GM19025 (cell line): ENCODE measurements at regions not wholly inside any gene's neighbourhood (a gene's known extent, or its start where the extent isn't known, plus 50 kb on each side); places are given as distances from the start of the nearest gene placed in this dataset.

ENCODE experiments used
- ATAC-seq: cut with Tn5 transposase; IDR thresholded peaks from one replicate; pipeline ENCODE4 v1.9.1; 2021; ENCODE audit warnings: mild to moderate bottlenecking, low read depth, moderate library complexity; ENCODE audit not compliant: unreplicated experiment

DNA sequence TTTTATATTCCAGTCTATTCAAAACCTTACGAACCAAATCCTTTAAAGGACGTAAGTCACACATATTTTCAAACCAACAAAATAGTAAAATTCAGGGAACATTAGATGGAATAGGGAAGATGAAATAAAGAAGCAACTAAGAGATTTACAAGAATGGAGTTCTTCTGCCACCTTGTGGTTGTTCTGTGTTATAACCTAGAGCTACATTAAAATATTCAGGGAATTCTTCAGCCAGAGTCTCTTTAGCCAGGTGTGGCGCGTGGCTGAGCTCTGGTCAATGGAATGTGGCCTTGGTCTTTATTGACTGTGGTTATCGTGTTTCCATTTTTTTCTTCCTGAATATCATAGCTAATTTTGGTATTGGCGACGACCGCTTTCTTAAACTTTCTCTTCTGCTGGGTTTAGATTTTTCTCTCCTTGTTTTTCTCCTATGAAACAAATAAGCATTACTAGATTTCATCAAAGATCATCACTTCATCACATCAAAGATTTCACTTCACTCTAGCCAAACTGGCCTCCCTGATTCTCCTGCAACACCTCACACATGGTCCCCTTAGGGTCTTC lies 221.3 kb downstream of the MRPL39 start:
- no peak for ATAC-seq

- no peak for ATAC-seq
Observed at GRCh38 chr21:25385341-25385740, 221.9 kb downstream of the MRPL39 start.

GRCh38 chr21:25384782-25385181 lies 222.5 kb downstream of the MRPL39 start:
- no peak for ATAC-seq

DNA sequence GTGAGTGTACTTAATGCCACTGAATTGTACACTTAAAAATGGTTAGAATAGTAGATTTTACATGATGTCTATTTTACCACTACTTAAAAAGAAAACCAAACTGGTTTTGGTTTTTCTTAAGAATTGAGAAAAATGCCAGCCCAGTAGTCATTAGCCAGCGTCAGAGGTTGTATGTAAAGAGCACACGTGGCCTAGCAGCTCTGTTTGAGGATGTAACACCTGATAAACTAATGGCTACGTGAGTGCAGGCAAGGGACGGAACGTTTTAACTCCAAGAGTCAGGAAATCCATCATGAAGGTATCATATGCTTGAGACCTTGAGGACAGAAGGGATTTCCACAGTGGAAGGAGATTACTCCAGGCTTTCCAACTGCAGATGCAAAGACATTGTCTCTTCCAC lies 223.7 kb downstream of the MRPL39 start:
- no peak for ATAC-seq

GRCh38 chr21:25381936-25382452 lies 225.3 kb downstream of the MRPL39 start:
- ATAC-seq: no peak

DNA sequence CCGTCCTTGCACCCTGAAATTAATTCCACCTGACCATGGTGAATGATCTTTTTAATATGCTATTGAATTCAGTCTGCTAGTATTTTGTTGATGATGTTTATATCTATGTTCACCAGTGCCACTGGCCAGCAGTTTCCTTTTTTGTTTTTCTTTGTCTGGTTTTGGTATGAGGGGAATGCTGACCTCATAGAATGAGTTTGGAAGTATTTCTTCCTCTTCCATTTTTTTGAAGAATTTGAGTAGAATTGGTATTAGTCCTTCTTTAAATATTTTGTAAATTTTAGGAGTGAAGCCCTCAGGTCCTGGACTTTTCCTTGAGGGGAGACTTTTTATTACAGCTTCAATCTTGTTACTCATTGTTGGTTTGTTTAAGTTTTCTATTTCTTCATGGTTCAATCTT lies 231.6 kb downstream of the MRPL39 start:
- ATAC-seq: no peak

- no peak for ATAC-seq
Observed at GRCh38 chr21:25373126-25374082, 233.9 kb downstream of the MRPL39 start.

DNA sequence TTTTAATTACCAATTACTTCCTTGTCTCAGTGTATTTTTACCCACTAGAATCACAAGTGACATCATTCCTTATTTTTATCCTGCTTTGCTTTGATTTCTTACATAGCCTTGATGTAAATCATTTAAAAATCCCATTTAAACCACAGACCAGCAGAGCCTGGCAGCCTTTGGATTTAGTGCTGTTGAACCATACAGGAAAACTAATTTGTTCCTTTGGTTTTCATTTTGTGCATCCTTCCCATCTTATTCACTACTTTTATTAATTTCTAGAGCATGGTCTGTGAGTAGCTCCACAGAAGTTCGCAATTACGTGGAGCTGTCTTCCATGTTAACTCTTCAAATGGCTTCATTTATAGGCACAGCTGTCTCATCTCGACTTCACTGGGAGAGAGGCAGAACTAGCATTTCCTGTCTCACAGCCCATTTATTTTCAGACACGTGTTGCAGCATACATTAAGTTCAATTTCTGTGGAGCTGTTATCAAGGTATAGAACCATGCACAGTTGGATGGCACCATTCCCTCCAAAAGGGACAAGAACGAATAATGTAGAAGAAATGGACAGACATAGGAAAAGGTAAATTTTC lies 235.3 kb downstream of the MRPL39 start:
- no peak for ATAC-seq

DNA sequence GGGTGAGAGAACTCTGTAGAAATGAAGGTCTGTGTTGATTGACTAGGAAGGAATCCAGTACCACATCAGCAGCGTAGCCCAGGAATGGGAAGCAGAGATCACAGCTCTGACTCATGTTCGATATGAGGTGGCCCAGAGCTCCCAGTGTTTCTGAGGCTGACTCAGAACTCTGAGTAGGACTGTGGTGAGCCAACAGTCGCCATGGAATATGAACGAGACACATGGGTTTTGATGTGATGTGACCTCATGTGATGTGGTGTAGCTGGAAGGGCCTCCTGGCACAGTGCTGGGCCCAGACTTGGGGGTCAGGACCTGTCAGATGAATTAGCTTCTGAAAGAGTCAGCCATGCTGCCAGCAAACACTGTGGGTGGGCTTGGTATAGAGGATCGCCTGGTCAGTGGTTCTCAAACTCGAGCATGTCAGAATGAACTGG lies 237.0 kb downstream of the MRPL39 start:
- ATAC-seq: no peak

DNA sequence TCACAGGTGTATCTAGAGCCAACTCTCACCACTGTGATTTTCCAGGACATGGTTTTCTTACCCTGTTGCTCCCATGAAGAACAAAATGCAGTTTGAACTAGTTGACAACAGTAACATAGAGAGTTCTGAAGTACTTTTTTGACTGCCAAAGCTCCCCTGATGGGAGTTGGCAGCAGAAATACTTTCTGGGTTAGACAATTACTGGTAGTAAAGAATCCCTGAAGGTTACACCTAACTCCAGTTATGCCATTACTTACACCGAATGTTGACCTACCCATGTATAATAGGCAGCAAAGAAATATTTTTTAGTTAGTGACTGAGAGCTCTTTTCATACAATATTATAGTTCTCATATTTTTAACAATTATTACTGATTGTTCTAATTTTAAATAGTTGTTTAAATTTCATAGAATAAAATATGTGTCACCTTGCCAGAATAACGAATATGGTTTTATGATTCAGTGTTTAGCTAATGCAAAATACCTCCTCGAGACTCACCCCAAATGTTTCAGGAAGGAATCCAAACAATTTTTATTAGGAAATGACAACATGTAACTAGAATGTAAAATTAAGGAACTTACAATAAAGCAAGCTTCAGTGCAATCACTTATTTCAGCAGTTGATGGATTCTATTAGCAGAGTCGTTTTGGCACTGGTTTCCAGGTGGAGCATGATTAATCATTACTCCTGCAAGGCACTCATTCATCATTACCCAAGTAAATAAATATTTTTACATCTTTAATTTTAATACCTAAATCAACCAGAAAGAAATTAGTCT lies 237.6 kb downstream of the MRPL39 start:
- ATAC-seq: no peak

DNA sequence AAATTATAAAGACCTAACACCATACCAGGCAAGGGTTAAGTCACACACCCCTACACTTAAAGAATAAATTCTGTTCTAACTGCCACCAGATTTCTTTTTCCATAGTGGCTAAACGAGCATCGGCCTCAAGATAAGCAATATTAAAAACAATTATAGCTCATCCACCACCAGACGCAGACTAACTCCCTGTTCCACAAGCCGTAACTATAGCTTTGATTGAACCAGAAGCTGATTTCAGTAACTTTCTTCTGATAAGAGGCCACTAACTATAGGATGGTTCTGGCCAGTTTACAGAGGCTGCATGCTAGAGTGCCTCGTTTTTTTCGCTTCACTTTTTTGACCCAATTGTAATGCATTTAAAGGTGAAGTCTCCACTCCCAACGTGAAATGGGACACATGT lies 238.8 kb downstream of the MRPL39 start:
- no peak for ATAC-seq

- no peak for ATAC-seq
Observed at GRCh38 chr21:25366116-25366515, 241.2 kb downstream of the MRPL39 start.

DNA sequence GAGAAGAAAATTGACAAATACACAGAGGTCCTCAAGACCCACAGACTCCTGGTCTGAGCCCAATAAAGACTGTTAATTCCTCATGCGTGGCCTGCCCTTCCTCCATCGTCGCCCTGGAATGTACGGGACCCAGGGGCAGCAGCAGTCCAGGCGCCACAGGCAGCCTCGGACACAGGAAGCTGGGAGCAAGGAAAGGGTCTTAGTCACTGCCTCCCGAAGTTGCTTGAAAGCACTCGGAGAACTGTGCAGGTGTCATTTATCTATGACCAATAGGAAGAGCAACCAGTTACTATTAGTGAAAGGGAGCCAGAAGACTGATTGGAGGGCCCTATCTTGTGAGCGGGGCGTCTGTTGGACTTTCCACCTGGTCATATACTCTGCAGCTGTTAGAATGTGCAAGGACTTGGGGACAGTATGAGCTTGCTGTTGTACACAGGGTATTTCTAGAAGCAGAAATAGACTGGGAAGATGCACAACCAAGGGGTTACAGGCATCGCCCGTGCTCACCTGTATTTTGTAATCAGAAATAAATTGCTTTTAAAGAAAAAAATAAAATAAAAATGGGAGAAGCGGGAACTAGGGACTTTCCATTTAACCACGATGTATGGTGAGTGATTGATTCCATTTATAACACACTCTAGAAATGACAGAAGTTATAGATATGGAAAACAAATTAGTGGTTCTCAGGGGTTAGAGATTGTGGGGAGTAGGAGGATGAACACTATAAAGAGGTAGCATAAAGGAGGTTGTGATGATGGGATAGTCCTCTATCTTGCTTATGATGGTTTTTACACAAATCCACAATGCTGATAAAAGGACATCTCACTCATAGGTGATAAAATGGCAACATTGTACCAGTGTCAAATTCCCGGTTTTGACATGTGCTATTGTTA lies 244.7 kb downstream of the MRPL39 start:
- ATAC-seq: no peak

- ATAC-seq: no peak
Observed at GRCh38 chr21:25361765-25362164, 245.5 kb downstream of the MRPL39 start.

- ATAC-seq: no peak
Observed at GRCh38 chr21:25361097-25361496, 246.2 kb downstream of the MRPL39 start.

DNA sequence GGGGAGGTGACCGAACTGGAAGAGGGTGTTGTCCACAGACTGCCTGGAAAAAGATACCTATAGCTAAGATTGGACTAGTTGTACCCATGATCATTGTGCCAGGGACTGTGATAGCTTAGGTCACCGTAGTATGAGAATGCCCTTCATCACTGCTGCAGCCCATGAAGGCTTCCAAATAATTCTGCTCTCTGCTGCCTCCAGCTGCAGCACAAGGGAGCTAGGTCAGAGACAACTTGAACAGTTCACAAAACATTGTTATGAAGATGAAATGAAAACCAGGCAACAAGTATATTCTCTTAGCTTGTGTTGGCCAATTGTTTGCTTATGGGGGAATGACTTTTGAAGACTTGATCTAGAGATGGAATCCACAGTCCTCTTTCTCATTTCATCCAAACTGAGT lies 246.7 kb downstream of the MRPL39 start:
- ATAC-seq: no peak

GRCh38 chr21:25359724-25360123 lies 247.6 kb downstream of the MRPL39 start:
- no peak for ATAC-seq

- no peak for ATAC-seq
Observed at GRCh38 chr21:25350056-25350455, 257.2 kb downstream of the MRPL39 start.

GRCh38 chr21:25343774-25344545 lies 263.3 kb downstream of the MRPL39 start:
- no peak for ATAC-seq
